ENCODE measurements at regions not wholly inside any gene's neighbourhood (a gene's known extent, or its start where the extent isn't known, plus 50 kb on each side); places are given as distances from the start of the nearest gene placed in this dataset.

DNA sequence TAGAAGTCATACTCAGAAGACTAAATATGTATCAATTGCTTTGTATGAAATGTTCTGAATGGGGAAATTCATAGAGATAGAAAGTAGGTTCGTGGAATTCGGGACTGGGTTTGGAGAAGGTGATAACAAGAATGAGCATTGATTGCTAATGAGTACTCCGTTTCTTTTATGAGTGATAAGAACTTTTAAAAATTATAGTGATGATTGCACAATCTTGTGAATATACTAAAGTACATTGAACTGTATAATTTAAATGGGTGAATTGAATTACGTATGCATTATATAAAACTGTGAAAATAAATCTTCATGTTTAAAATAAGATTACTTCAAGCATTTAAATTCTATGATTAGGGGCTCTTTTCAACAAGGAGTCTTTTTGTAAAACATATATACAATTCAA lies 425.6 kb upstream of the NCAM2 start:
- no peaks in the 10 kb centered on the region for H3K36me3 ChIP-seq (ENCODE audit: low read depth)
- H3K9me3 ChIP-seq, result no peaks in the 10 kb centered on the region
- ATAC-seq (no peak), DNase-seq (no peak)
- H3K4me1 ChIP-seq (ENCODE audit: low read depth), result no peaks in the 10 kb centered on the region
- intact Hi-C loops (cut with DNase I, micrococcal nuclease), result no loop called here
- no peak overlapping the region for H3K4me3 ChIP-seq
- TF ChIP-seq, protein P1, sequence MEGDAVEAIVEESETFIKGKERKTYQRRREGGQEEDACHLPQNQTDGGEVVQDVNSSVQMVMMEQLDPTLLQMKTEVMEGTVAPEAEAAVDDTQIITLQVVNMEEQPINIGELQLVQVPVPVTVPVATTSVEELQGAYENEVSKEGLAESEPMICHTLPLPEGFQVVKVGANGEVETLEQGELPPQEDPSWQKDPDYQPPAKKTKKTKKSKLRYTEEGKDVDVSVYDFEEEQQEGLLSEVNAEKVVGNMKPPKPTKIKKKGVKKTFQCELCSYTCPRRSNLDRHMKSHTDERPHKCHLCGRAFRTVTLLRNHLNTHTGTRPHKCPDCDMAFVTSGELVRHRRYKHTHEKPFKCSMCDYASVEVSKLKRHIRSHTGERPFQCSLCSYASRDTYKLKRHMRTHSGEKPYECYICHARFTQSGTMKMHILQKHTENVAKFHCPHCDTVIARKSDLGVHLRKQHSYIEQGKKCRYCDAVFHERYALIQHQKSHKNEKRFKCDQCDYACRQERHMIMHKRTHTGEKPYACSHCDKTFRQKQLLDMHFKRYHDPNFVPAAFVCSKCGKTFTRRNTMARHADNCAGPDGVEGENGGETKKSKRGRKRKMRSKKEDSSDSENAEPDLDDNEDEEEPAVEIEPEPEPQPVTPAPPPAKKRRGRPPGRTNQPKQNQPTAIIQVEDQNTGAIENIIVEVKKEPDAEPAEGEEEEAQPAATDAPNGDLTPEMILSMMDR (IDR thresholded peaks at IDR 0.05), result no peak

DNA sequence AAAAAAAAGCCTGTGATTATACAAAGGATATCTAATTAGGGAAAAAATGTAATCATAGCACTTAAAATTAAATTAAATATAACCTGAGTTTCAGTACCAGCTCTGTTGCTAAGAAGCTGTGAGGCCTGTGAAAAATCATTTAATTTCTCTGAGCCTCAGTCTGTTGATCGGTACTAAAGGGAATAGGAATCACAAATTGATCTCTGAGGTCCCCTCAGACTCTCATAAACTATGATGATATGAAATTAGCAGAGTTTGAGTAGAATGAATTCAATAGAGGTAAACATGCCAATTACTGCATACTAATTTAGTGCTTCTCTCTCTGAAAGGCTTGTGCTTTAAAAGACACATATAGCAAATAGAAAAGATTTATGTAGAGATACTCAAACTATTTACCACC lies 416.8 kb upstream of the NCAM2 start:
- Histone ChIP-seq H3K4me1 (ENCODE audit: low read depth) (no peaks in the 10 kb centered on the region), H3K4me3 (no peak overlapping the region), H3K9me3 (no peaks in the 10 kb centered on the region), H3K36me3 (ENCODE audit: low read depth) (no peaks in the 10 kb centered on the region)
- TF ChIP-seq, protein P1 (IDR thresholded peaks at IDR 0.05), result no peak
- ATAC-seq (no peak), DNase-seq (no peak)
- intact Hi-C loops (cut with DNase I, micrococcal nuclease), result no loop called here

DNA sequence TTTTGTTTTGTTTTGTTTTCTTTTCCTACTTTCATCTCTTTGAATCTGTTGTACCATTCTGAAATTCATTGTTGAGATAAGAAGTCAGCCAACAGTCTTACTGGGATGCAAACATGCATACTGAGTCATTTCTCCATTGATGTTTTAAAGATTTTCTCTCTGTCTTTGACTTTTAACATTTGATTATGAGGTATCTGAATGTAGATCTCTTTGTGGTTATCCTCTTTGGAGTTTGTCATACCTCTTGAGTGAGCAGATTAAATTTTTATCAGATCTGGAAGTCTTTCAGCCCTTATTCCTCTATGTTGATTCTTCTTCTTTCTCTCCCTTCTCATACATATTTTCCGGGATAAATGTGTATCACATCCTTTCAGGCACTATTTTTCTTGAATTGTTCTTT lies 406.9 kb upstream of the NCAM2 start:
- Histone ChIP-seq H3K36me3 (ENCODE audit: low read depth) (no peaks in the 10 kb centered on the region), H3K4me3 (no peak overlapping the region), H3K4me1 (ENCODE audit: low read depth) (no peaks in the 10 kb centered on the region), H3K9me3 (peaks cover 13% of the 10 kb centered on the region)
- TF ChIP-seq, protein P1 (IDR thresholded peaks at IDR 0.05), result no peak
- DNase-seq (no peak), ATAC-seq (no peak)
- intact Hi-C loops (cut with DNase I, micrococcal nuclease), result no loop called here

DNA sequence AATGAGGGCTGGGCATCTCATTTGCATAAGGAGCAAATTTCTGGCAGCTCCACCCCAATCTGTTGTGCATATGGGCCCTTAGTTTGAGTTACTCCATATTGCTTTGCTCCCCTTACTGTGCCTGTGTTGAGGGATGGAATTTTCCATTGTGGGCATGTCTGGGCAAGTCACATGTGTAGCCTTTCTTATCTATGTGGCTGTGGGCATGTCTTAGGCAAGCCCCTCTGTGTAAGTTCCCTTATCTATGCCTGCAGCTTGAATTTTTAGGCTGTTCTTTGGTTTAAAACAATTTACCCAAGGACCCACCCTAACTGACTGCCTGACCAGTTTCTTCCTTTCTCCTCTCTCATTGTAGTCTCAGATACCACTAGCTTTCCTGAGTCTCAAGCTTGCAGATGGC lies 405.7 kb upstream of the NCAM2 start:
- no peak for ATAC-seq
- DNase-seq, result no peak
- no peak overlapping the region for H3K4me3 ChIP-seq
- no peaks in the 10 kb centered on the region for H3K4me1 ChIP-seq (ENCODE audit: low read depth)
- intact Hi-C loops (cut with DNase I, micrococcal nuclease), result no loop called here
- H3K9me3 ChIP-seq, result peaks cover 13% of the 10 kb centered on the region
- H3K36me3 ChIP-seq (ENCODE audit: low read depth), result no peaks in the 10 kb centered on the region
- TF ChIP-seq, protein P1 (IDR thresholded peaks at IDR 0.05), result no peak

DNA sequence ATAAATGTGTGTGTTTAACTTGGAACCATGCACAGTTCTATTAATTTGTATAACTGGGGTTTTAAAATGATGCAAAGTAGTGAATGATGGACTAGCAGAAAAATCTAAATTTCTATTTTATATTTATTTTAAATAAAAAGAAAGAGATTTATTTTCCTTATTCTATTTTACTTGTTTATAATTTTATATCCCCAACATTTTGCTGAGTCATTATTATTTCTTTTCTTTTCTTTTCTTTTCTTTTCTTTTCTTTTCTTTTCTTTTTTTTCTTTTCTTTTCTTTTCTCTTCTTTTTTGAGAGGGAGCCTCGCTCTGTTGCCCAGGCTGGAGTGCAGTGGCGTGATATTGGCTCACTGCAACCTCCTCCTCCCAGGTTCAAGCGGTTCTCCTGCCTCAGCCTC lies 395.0 kb upstream of the NCAM2 start:
- intact Hi-C loops (cut with DNase I, micrococcal nuclease), result no loop called here
- TF ChIP-seq, protein P1 (IDR thresholded peaks at IDR 0.05), result no peak

DNA sequence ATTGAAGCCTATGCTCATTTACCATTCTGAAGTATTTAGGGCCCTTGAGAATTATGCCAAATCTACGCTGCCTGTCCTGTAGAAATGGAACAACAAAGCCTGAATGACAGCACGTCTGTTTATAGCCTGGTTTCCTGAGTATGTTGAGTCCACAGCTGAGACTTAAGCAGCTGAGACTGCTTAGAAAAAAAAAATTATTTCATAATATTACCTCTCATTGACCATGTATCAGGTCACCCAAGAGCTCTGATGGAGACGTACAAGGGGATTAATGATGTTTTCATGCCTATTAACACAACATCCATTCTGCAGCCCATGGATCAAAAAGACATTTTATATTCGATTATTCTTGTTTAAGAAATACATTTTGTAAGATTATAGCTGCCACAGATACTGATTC lies 387.2 kb upstream of the NCAM2 start:
- ATAC-seq (no peak), DNase-seq (no peak)
- TF ChIP-seq, protein P1 (IDR thresholded peaks at IDR 0.05), result no peak
- H3K9me3 ChIP-seq, result peaks cover 4% of the 10 kb centered on the region
- H3K4me1 ChIP-seq (ENCODE audit: low read depth), result no peaks in the 10 kb centered on the region
- intact Hi-C loops (cut with DNase I, micrococcal nuclease), result no loop called here
- H3K36me3 ChIP-seq (ENCODE audit: low read depth), result no peaks in the 10 kb centered on the region
- H3K4me3 ChIP-seq, result no peak overlapping the region

More for the DNA sequence above, 395.0 kb upstream of the NCAM2 start:
- Histone ChIP-seq H3K36me3 (ENCODE audit: low read depth) (no peaks in the 10 kb centered on the region), H3K4me3 (no peak overlapping the region), H3K9me3 (peaks cover 9% of the 10 kb centered on the region), H3K4me1 (ENCODE audit: low read depth) (no peaks in the 10 kb centered on the region)
- no peak for DNase-seq
- no peak for ATAC-seq
